GM21381 (cell line): ENCODE measurements at regions not wholly inside any gene's neighbourhood (a gene's known extent, or its start where the extent isn't known, plus 50 kb on each side); places are given as distances from the start of the nearest gene placed in this dataset.

Source experiments
- ATAC-seq: cut with Tn5 transposase; IDR thresholded peaks from one replicate; pipeline ENCODE4 v1.9.1; 2021; ENCODE audit warnings: mild to moderate bottlenecking, moderate library complexity; ENCODE audit not compliant: unreplicated experiment

- no peak for ATAC-seq
Observed at GRCh38 chr9:79120941-79121340, 450.8 kb upstream of the TLE4 start.

DNA sequence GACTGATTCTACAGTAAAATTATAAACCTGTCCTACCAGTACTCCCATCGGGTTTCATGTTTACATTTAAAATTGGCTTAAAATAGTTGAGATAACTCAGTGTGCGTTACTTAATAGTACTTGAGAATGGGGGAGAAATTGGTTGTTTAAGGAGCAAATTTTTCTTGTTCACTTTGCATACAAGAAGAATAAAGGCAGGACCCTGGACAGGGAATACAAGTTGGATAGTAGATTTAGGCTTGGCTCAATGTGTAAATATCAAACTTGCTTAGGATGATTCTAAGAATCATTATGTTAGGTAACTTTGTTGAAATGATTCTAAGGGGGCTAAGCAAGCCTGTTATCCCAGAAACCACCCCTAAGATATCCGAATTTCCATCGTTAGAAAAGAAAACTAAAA lies 448.4 kb upstream of the TLE4 start:
- no peak for ATAC-seq

GRCh38 chr9:79127661-79128060 lies 444.1 kb upstream of the TLE4 start:
- no peak for ATAC-seq

GRCh38 chr9:79129865-79130480 lies 441.8 kb upstream of the TLE4 start:
- no peak for ATAC-seq

DNA sequence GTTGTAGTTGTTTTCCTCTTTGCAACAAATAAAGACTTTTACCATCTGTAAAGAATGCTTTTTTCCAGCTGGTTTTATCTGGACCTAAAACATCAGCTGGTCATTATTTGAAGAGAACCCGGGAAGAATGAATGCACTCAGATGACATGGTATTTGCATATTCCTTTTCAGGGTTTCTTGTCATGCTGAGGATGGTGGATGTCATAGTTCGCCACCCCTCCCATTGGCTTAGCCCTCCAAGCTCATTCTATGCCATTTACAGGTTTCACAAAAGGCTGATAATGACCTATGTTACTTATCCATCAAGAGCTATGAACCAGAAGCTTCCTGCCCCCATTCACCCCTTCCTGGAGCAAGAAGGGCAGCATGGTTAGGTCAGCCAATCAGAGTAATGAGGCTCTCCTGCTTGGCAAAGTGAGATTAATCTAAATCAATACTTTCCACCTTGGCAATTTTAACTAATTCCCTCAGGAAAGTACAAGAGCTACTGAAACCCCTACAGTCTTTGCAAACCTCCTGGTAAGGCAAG lies 440.5 kb upstream of the TLE4 start:
- ATAC-seq, result no peak

DNA sequence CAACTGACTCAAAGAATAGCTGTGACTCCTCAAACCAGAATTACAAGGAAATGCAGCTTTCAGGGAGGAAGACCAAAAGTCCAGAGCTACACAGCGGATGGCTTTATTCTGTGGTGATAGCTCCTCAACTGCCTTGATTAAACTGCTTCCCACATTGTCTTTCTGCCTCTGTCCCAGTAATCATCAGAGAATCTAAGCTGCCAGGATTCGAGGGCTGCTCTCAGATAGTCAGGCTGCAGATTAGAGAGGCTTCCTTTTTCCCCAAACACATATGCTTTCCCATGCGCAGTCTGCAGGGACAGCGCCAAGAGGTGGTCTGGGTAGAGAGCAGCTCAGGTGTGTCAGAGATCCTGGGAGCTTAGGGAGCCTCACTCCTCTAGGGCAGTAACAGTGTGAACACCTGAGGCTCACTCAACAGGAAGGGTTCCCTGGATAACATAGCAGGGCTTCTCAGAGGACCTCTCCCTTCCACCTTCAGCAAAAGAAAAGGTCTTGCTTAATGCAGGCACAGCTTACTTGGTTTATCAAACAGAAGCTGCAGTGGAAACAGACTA lies 439.9 kb upstream of the TLE4 start:
- no peak for ATAC-seq

DNA sequence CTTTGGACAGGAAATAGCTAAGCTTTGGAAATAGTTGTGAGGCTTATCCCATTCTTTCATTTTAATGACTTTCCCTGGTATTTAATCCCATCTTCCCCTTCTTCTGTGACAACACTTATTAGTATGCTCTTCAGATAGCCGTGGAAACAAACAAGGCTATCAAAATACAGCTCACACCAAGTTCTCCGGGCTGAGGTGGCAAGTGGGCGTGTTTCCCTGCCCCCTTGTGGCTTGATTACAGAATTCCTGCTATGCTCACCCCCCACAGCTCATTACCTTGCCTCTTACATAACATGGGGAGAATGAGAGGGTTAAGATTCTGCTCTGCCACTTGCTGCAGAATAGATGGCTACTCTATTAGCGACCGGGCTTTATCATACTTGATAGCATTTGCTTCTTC lies 437.1 kb upstream of the TLE4 start:
- no peak for ATAC-seq

GRCh38 chr9:79135681-79136415 lies 435.9 kb upstream of the TLE4 start:
- no peak for ATAC-seq

DNA sequence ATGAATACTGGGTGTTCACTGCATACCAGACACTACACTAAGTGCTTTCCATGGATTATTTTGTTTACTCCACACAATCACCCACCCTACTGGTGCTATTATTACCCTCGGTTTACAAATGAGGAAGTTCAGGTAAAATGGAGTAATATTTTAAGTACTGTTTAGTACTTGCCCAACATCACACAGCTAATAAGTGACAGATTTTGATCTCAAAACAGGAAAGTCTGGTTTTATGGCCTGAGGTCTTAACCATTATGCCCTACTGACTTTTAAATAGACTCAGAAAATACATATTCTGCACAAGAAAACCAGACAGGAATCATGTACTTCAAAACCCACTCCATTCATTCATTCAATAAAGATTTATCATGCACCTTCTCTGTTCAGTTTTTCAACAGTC lies 431.0 kb upstream of the TLE4 start:
- ATAC-seq, result no peak

DNA sequence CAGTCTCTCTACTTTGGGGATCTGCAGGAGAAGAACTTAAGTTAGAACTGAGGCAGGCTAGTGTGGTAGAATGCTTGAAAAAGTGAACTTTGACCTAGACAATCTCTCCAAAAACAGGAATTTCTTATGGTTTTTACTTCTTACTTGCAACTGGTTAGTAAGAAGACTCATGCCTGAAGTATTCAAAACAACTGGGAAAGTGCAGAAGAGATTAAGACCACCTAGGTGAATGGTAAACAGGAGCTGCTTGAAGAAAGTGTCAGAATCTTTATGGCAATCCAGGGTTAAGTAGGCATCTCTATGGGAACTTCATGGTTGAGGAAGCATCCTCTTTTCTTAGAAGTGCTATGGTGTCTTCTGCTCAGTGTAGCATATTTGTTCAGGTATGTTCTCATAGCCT lies 428.6 kb upstream of the TLE4 start:
- no peak for ATAC-seq

DNA sequence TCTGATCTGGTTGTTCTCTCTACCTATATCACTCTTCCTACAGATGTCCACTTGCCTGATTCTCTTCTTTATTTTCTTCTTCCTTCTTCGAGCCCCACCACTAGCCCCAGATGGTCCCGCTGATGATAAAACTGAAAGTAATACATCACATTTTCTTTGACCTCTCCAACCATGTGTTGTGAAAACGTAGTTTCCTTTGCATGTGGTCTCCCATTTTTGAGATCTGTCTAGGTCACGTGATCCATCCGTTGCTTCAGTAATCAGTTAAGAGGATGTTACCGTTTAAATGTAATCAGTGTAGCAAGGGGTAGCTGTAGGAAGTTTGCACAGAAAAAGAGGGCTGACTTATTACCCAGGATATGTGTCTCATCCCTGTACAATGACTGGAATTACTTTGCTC lies 426.3 kb upstream of the TLE4 start:
- ATAC-seq, result no peak

DNA sequence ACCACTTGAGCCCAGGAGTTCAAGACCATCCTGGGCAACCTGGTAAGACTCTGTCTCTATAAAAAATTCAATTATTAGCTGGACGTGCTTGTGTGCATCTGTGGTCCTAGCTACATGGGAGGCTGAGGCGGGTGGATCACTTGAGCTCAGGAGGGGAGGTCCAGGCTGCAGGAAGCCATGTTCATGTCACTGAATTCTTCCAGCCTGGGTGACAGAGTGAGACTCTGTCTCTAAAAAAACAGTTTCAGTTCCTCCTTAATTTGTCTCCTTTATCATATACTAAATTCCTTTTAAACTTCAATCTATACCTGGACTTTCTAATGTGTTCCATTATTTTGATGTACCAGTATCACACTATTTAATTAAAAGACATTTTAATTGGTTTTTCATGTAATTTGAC lies 422.2 kb upstream of the TLE4 start:
- no peak for ATAC-seq

DNA sequence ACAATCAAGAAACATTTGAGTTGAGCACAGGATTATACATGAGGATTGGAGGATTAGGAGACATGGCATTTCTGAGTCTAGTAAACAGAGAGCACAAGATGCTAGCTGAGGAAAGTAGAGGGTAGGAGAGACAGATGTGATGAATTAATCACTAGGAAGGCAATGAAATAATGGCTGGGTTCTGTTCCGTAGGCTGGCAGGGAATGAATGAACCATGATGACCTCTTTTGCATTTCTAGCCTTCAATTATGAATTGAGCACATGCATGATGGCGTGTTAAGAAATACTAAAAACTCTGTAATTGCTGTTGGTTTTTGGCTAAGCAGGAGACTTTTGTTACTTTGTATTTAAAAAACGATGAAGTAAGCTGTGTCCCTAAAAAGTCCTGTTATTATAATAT lies 420.0 kb upstream of the TLE4 start:
- no peak for ATAC-seq

DNA sequence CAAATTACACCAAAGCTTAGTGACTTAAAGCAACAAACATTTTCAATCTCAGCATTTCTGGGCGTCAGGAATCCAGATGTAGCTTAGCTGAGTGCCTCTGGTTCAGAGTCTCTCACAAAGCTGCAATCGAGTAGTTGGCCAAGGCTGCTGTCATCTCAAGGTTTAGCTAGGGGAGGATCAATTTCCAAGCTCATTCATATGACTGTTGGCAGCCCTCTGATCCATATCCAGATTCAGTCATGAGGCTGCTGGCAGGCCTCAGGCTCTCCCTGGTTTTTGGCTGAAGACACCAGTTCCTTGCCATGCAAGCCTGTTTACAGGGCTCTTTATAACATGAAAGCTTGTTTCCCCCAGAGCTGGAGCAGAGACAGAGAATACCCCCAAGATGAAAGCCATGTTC lies 419.5 kb upstream of the TLE4 start:
- no peak for ATAC-seq

GRCh38 chr9:79154806-79155205 lies 417.0 kb upstream of the TLE4 start:
- ATAC-seq, result no peak

GRCh38 chr9:79155308-79155707 lies 416.5 kb upstream of the TLE4 start:
- no peak for ATAC-seq

DNA sequence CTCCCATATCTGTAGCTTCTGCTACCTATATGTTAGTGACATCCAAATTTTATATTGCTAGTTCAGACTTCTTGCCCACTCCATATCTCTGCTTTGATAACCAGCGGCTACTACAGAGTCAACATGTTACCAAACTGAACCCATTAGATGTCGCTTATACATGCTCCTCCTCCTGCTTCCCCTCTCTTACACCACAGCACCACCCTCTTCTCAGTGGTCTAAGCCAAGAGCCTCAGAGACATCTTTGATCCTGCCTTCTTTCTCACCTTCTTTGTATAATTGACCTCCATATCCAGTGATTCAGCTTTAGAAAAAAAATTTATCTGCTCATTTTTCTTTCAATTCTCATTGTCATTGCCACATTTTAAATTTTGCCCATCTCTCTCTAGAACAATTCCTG lies 408.2 kb upstream of the TLE4 start:
- no peak for ATAC-seq

GRCh38 chr9:79164406-79164805 lies 407.4 kb upstream of the TLE4 start:
- ATAC-seq, result no peak

DNA sequence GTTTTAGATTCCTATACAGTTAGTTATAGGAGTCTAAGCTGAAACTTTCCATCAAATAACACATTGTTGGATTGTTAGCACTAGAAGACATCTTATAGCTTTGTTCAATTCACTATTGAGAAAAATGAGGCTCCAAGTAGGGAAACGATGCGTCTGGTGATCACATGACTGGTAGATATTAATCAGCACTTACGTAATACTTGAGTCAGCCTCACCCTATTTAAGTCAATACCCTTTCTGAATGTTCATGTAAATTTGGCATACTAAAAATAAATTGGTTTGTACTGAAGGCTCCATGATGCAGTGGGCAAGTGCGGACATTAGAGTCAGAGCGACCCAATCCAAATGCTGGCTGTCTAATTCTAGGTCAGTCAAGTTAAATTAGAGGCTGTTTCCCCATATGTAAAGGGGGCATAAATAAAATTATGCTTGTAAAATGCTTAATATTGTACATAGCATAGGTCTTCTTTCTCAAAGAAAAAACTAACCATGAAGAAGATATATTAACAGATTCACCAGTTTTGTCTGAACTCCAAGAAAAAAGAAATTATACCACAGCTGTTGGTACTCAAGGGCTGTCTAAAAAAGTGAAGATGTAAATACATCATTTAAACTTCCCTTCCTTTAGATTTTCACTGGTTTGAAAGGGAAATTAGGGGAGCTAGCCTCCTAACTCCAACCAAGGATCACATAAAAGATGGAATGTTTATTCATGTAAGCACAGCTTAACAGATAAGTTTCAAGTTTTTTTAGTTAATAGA lies 406.6 kb upstream of the TLE4 start:
- no peak for ATAC-seq

GRCh38 chr9:79166005-79166404 lies 405.8 kb upstream of the TLE4 start:
- no peak for ATAC-seq

GRCh38 chr9:79170643-79171042 lies 401.1 kb upstream of the TLE4 start:
- no peak for ATAC-seq

GRCh38 chr9:79173932-79174331 lies 397.8 kb upstream of the TLE4 start:
- no peak for ATAC-seq
